GM04503 (cell line): ENCODE measurements at regions not wholly inside any gene's neighbourhood (a gene's known extent, or its start where the extent isn't known, plus 50 kb on each side); places are given as distances from the start of the nearest gene placed in this dataset.

Experiments
- DNase-seq: peaks from one replicate; pipeline ENCODE4 v3.0.0-alpha.2; 2012; ENCODE audit warnings: low read depth

GRCh38 chr7:22962775-22963350 is 51.1 kb downstream of the HYCC1 start:
- no peak for DNase-seq

- no peak for DNase-seq
Observed at GRCh38 chr7:22958742-22959141, 55.2 kb downstream of the HYCC1 start.

GRCh38 chr7:22954251-22954650 is 59.7 kb downstream of the HYCC1 start:
- DNase-seq: no peak

- DNase-seq: no peak
Observed at GRCh38 chr7:22952306-22953015, 61.5 kb downstream of the HYCC1 start.

GRCh38 chr7:22949944-22950343 is 64.0 kb downstream of the HYCC1 start:
- no peak for DNase-seq

GRCh38 chr7:22949221-22949620 is 64.7 kb downstream of the HYCC1 start:
- no peak for DNase-seq

- no peak for DNase-seq
Observed at GRCh38 chr7:22948770-22949169, 65.2 kb downstream of the HYCC1 start.

GRCh38 chr7:22945584-22945983 is 68.3 kb downstream of the HYCC1 start:
- DNase-seq: no peak

- no peak for DNase-seq
Observed at GRCh38 chr7:22944510-22944909, 69.4 kb downstream of the HYCC1 start.

- DNase-seq: no peak
Observed at GRCh38 chr7:22944022-22944421, 69.9 kb downstream of the HYCC1 start.

- no peak for DNase-seq
Observed at GRCh38 chr7:22942191-22942590, 71.7 kb downstream of the HYCC1 start.

GRCh38 chr7:22939842-22940241 is 74.1 kb downstream of the HYCC1 start:
- DNase-seq: no peak

- DNase-seq: no peak
Observed at GRCh38 chr7:22937946-22938345, 76.0 kb downstream of the HYCC1 start.

GRCh38 chr7:22936246-22936645 is 77.7 kb downstream of the HYCC1 start:
- no peak for DNase-seq

- no peak for DNase-seq
Observed at GRCh38 chr7:22935269-22935668, 78.7 kb downstream of the HYCC1 start.

GRCh38 chr7:22934473-22935065 is 79.4 kb downstream of the HYCC1 start:
- peak; percentile 39 for DNase-seq

- DNase-seq: peak; percentile 34
Observed at GRCh38 chr7:22934023-22934422, 79.9 kb downstream of the HYCC1 start.

- DNase-seq: no peak
Observed at GRCh38 chr7:22932896-22933295, 81.0 kb downstream of the HYCC1 start.

- DNase-seq: no peak
Observed at GRCh38 chr7:22931011-22931410, 82.9 kb downstream of the HYCC1 start.

- no peak for DNase-seq
Observed at GRCh38 chr7:22922307-22922706, 91.6 kb downstream of the HYCC1 start.

- DNase-seq: no peak
Observed at GRCh38 chr7:22921386-22922086, 92.4 kb downstream of the HYCC1 start.

- DNase-seq: no peak
Observed at GRCh38 chr7:22920672-22921071, 93.3 kb downstream of the HYCC1 start.

GRCh38 chr7:22913158-22913557 is 90.5 kb upstream of the TOMM7 start:
- no peak for DNase-seq
